ENCODE measurements at regions not wholly inside any gene's neighbourhood (a gene's known extent, or its start where the extent isn't known, plus 50 kb on each side); places are given as distances from the start of the nearest gene placed in this dataset.

DNA sequence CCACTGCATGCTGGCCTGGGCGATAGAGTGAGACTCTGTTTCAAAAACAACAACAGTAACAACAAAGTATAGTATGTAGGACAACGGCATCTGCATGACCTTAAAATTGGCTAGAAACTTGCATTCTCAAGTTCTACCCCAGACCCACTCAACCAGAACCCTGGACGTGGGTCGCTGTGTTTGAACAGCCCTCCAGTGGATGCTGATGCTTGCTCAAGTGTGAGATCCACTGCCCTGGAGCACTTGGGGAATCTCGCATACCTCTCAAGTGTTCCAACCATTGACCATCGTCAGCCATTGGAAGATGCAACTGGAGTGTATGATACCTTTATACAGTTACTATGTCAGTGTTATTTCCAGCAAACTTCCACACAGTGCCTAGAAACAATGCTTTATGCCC is 435.9 kb downstream of the DCDC2C start:
- H3K9me2 ChIP-seq (ENCODE audit: insufficient read depth) = no peaks in the 10 kb centered on the region
- no peaks in the 10 kb centered on the region for H3K4me1 ChIP-seq (ENCODE audit: control insufficient read depth in 1 of 2, insufficient read depth in 2 of 2, low read length in 2 of 2)
- H3K9me3 ChIP-seq (ENCODE audit: control insufficient read depth in 1 of 2, insufficient read depth in 1 of 2, low read depth in 1 of 2, low read length in 2 of 2) = peaks cover 0 to 14% of the 10 kb centered on the region in 2 experiments; a peak in 2 of 4 replicates
- no peaks in the 10 kb centered on the region for H4K20me1 ChIP-seq (ENCODE audit: insufficient read depth)
- CTCF ChIA-PET = no interaction called here
- no peaks in the 10 kb centered on the region for H3K79me2 ChIP-seq (ENCODE audit: insufficient read depth, low read length)
- intact Hi-C loops (cut with micrococcal nuclease) = no loop called here
- RAD21 ChIA-PET (ENCODE audit: low non-redundant PET in 1 of 2, low total read pairs in 2 of 2, uncharacterized antibody in 2 of 2, unreplicated experiment in 2 of 2) = no interaction called here
- H3K9ac ChIP-seq (ENCODE audit: low read length) = no peak overlapping the region
- BruUV-seq (replicated peaks) = no TSS peak
- POLR2A ChIA-PET = no interaction called here
- no peaks in the 10 kb centered on the region for H3K27me3 ChIP-seq (ENCODE audit: insufficient read depth, low read length)
- no peak overlapping the region for H3K27ac ChIP-seq (ENCODE audit: low read depth, low read length)
- ATAC-seq (no peak), DNase-seq (ENCODE audit: low read depth, low spot score) (no peak)
- H3K4me3 ChIP-seq (replicated peaks in 1 of 2; ENCODE audit: low read depth in 1 of 2, low read length in 2 of 2) = no peak overlapping the region
- TF ChIP-seq ZBTB33 (IDR thresholded peaks at IDR 0.05; ENCODE audit: extremely low read depth, insufficient replicate concordance, low read length) (no peak), SP1 (IDR thresholded peaks at IDR 0.05; ENCODE audit: low read depth) (no peak), FOSL1 (IDR thresholded peaks at IDR 0.05; ENCODE audit: low read depth) (no peak), POLR2AphosphoS5 (IDR thresholded peaks at IDR 0.05; ENCODE audit: low read depth, low read length) (no peak), EGR1 (IDR thresholded peaks at IDR 0.05; ENCODE audit: low read depth) (no peak), POLR2A (IDR thresholded peaks at IDR 0.05; ENCODE audit: borderline replicate concordance, extremely low read depth, insufficient read depth, insufficient read length) (no peak)
- TF ChIP-seq, protein P1, sequence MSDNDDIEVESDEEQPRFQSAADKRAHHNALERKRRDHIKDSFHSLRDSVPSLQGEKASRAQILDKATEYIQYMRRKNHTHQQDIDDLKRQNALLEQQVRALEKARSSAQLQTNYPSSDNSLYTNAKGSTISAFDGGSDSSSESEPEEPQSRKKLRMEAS (IDR thresholded peaks at IDR 0.05) = no peak
- TF ChIP-seq, protein P2, sequence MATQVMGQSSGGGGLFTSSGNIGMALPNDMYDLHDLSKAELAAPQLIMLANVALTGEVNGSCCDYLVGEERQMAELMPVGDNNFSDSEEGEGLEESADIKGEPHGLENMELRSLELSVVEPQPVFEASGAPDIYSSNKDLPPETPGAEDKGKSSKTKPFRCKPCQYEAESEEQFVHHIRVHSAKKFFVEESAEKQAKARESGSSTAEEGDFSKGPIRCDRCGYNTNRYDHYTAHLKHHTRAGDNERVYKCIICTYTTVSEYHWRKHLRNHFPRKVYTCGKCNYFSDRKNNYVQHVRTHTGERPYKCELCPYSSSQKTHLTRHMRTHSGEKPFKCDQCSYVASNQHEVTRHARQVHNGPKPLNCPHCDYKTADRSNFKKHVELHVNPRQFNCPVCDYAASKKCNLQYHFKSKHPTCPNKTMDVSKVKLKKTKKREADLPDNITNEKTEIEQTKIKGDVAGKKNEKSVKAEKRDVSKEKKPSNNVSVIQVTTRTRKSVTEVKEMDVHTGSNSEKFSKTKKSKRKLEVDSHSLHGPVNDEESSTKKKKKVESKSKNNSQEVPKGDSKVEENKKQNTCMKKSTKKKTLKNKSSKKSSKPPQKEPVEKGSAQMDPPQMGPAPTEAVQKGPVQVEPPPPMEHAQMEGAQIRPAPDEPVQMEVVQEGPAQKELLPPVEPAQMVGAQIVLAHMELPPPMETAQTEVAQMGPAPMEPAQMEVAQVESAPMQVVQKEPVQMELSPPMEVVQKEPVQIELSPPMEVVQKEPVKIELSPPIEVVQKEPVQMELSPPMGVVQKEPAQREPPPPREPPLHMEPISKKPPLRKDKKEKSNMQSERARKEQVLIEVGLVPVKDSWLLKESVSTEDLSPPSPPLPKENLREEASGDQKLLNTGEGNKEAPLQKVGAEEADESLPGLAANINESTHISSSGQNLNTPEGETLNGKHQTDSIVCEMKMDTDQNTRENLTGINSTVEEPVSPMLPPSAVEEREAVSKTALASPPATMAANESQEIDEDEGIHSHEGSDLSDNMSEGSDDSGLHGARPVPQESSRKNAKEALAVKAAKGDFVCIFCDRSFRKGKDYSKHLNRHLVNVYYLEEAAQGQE (IDR thresholded peaks at IDR 0.05; ENCODE audit: low read depth) = no peak
- H2AFZ ChIP-seq (ENCODE audit: low read depth, low read length, poor library complexity, severe bottlenecking) = no peak overlapping the region
- H3K36me3 ChIP-seq (ENCODE audit: control insufficient read depth in 1 of 2, insufficient read depth in 2 of 2, low read length in 2 of 2) = no peaks in the 10 kb centered on the region
- no peak overlapping the region for H3K4me2 ChIP-seq (ENCODE audit: low read length)
